ENCODE measurements at regions not wholly inside any gene's neighbourhood (a gene's known extent, or its start where the extent isn't known, plus 50 kb on each side); places are given as distances from the start of the nearest gene placed in this dataset.

DNA sequence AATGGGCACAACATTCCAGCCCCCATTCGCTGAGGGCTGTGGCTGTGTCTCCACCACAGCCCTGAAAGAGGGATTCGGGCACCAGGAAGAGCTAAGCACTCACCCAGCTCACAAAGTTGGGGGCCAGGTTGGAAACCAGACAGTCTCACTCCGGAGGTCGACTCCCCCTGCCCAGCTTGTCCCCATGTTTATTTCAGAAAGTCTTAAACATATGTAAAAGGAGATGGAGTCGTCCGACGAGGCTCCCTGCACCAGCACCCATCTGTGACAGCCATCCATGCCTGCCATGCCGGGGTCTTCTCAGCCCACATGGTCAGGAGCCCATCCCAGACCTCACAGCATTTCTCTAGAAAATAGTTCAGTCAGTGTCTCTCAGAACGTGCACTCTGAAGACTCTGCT, 63.6 kb upstream of the STX16 start:
- H3K9me3 Mint-ChIP-seq, result peaks cover 0 to 8% (median 1%) of the 10 kb centered on the region in 7 donors
- H3K4me3 ChIP-seq (replicated peaks in 1 of 3; ENCODE audit: low read depth in 2 of 3, low read length in 3 of 3), result no peak overlapping the region
- no peaks in the 10 kb centered on the region for H3K79me2 ChIP-seq (ENCODE audit: insufficient read depth, low read length)
- no peaks in the 10 kb centered on the region for H3K36me3 Mint-ChIP-seq
- no peak overlapping the region for H3K4me2 ChIP-seq (replicated peaks; ENCODE audit: extremely low read depth, low read length, poor library complexity, severe bottlenecking)
- WGBS (ENCODE audit: insufficient coverage), result 87% methylated on average over 8 of the region's 9 CpGs
- no peak for DNase-seq
- no peak overlapping the region for H2AFZ ChIP-seq (ENCODE audit: insufficient read depth, low read depth, low read length, poor library complexity, severe bottlenecking)
- no peak overlapping the region for H3K9ac ChIP-seq (ENCODE audit: insufficient read depth, low read length, poor library complexity, severe bottlenecking)
- H4K20me1 ChIP-seq (ENCODE audit: insufficient read depth, low read length), result no peaks in the 10 kb centered on the region
- H3K4me3 Mint-ChIP-seq, result no peak overlapping the region
- no peaks in the 10 kb centered on the region for H3K4me1 ChIP-seq (ENCODE audit: control insufficient read depth in 1 of 2, insufficient read depth in 2 of 2, low read length in 2 of 2)
- H3K4me1 Mint-ChIP-seq, result no peaks in the 10 kb centered on the region
- no peak overlapping the region for H3K27ac ChIP-seq (ENCODE audit: low read depth in 1 of 2, low read length in 2 of 2)
- intact Hi-C loops (cut with micrococcal nuclease), result no loop called here
- H3K9me3 ChIP-seq (replicated peaks in 1 of 2; ENCODE audit: control insufficient read depth in 1 of 2, insufficient read depth in 1 of 2, low read length in 2 of 2), result no peaks in the 10 kb centered on the region
- H3K27me3 Mint-ChIP-seq (ENCODE audit: low read depth in 3 of 3), result peaks cover 9 to 18% (median 10%) of the 10 kb centered on the region in 3 donors
- no peaks in the 10 kb centered on the region for H3K27me3 ChIP-seq (ENCODE audit: control insufficient read depth in 2 of 2, insufficient read depth in 2 of 2, low read length in 2 of 2)
- TF ChIP-seq, protein P1, sequence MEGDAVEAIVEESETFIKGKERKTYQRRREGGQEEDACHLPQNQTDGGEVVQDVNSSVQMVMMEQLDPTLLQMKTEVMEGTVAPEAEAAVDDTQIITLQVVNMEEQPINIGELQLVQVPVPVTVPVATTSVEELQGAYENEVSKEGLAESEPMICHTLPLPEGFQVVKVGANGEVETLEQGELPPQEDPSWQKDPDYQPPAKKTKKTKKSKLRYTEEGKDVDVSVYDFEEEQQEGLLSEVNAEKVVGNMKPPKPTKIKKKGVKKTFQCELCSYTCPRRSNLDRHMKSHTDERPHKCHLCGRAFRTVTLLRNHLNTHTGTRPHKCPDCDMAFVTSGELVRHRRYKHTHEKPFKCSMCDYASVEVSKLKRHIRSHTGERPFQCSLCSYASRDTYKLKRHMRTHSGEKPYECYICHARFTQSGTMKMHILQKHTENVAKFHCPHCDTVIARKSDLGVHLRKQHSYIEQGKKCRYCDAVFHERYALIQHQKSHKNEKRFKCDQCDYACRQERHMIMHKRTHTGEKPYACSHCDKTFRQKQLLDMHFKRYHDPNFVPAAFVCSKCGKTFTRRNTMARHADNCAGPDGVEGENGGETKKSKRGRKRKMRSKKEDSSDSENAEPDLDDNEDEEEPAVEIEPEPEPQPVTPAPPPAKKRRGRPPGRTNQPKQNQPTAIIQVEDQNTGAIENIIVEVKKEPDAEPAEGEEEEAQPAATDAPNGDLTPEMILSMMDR (IDR thresholded peaks at IDR 0.05), result no peak
- no peaks in the 10 kb centered on the region for H3K36me3 ChIP-seq (replicated peaks in 1 of 2; ENCODE audit: control insufficient read depth in 1 of 2, insufficient read depth in 2 of 2, low read length in 2 of 2)
- no peak overlapping the region for H3K27ac Mint-ChIP-seq

DNA sequence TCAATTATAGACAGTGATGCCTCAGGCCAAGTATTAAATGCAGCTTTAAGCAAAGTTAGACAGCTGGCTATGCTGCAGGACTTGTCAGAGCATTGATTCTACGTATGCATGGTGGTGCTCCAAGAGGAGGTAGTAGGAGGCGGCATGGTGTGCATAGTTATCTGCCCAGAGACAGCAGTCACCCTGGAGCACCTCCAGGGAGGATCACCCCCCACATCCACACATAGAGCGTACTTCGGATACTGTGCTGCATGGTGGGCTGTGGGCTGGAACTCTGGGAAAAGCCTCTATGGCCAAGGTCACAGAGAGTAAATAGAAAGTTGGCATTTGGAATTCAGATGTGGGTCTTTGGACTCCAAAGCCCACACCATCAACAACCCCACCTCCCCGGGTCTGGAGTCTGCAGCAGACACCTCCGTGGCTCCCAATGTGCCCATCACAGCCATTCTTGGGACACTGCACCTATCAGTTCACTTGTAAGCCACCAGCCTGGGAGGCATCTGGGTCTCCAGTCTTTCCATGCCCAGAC, 64.5 kb upstream of the STX16 start:
- Histone ChIP-seq H3K4me1 (ENCODE audit: control insufficient read depth in 1 of 2, insufficient read depth in 2 of 2, low read length in 2 of 2) (no peaks in the 10 kb centered on the region), H3K36me3 (replicated peaks in 1 of 2; ENCODE audit: control insufficient read depth in 1 of 2, insufficient read depth in 2 of 2, low read length in 2 of 2) (no peaks in the 10 kb centered on the region), H4K20me1 (ENCODE audit: insufficient read depth, low read length) (no peaks in the 10 kb centered on the region), H3K4me2 (replicated peaks; ENCODE audit: extremely low read depth, low read length, poor library complexity, severe bottlenecking) (no peak overlapping the region), H3K79me2 (ENCODE audit: insufficient read depth, low read length) (no peaks in the 10 kb centered on the region), H2AFZ (ENCODE audit: insufficient read depth, low read depth, low read length, poor library complexity, severe bottlenecking) (no peak overlapping the region), H3K9ac (ENCODE audit: insufficient read depth, low read length, poor library complexity, severe bottlenecking) (no peak overlapping the region), H3K27ac (ENCODE audit: low read depth in 1 of 2, low read length in 2 of 2) (no peak overlapping the region), H3K27me3 (ENCODE audit: control insufficient read depth in 2 of 2, insufficient read depth in 2 of 2, low read length in 2 of 2) (no peaks in the 10 kb centered on the region), H3K9me3 (replicated peaks in 1 of 2; ENCODE audit: control insufficient read depth in 1 of 2, insufficient read depth in 1 of 2, low read length in 2 of 2) (no peaks in the 10 kb centered on the region), H3K4me3 (replicated peaks in 1 of 3; ENCODE audit: low read depth in 2 of 3, low read length in 3 of 3) (no peak overlapping the region)
- H3K27ac Mint-ChIP-seq, result peak overlapping the region in 1 of 7 donors; percentile 4
- H3K27me3 Mint-ChIP-seq (ENCODE audit: low read depth in 3 of 3), result peaks cover 6 to 16% (median 7%) of the 10 kb centered on the region in 3 donors
- no peak overlapping the region for H3K4me3 Mint-ChIP-seq
- TF ChIP-seq, protein P1 (IDR thresholded peaks at IDR 0.05), result no peak
- 62% methylated on average over 2 of the region's 6 CpGs for WGBS (ENCODE audit: insufficient coverage)
- H3K36me3 Mint-ChIP-seq, result no peaks in the 10 kb centered on the region
- peaks cover 0 to 11% (median 4%) of the 10 kb centered on the region in 7 donors for H3K9me3 Mint-ChIP-seq
- intact Hi-C loops (cut with micrococcal nuclease), result no loop called here
- DNase-seq, result no peak
- no peaks in the 10 kb centered on the region for H3K4me1 Mint-ChIP-seq
